Stomach (tissue), 8 donors: ENCODE measurements at regions not wholly inside any gene's neighbourhood (a gene's known extent, or its start where the extent isn't known, plus 50 kb on each side); places are given as distances from the start of the nearest gene placed in this dataset.

ENCODE experiments used
- DNase-seq, 2 donors: peaks; one replicate each; pipeline versions ENCODE4 v3.0.0 to v3.0.0-alpha.2; 2013 to 2019
- H3K27ac ChIP-seq, 5 donors: fragments of 200-600 bp in 4 of 5; sonication (generic) in 4 of 5; one replicate each; pipeline ENCODE4 v1.5.1; 2013 to 2019; ENCODE audit warnings: mild to moderate bottlenecking in 1 of 5, moderate library complexity in 1 of 5
- H3K27me3 ChIP-seq, 3 donors: fragments of 200-600 bp; sonication (generic); one replicate each; pipeline ENCODE4 v1.5.1; 2017 to 2019; ENCODE audit warnings: mixed run types in 1 of 3
- H3K36me3 ChIP-seq, 4 donors: fragments of 200-600 bp; sonication (generic); 1 replicate in 3 of 4; 2 replicates in 1 of 4; pipeline ENCODE4 v1.5.1; 2016 to 2019
- H3K4me1 ChIP-seq, 4 donors: fragments of 200-600 bp; sonication (generic); one replicate each; pipeline ENCODE4 v1.5.1; 2016 to 2019
- H3K4me3 ChIP-seq, 4 donors: fragments of 200-600 bp; sonication (generic) in 3 of 4; one replicate each; pipeline ENCODE4 v1.5.1; 2016 to 2019; ENCODE audit warnings: mild to moderate bottlenecking in 1 of 4
- H3K9me3 ChIP-seq, 4 donors: fragments of 200-600 bp; sonication (generic); one replicate each; pipeline ENCODE4 v1.5.1; 2016 to 2019
- CTCF ChIP-seq, 7 experiments: fragments of 450-650 bp in 4 of 7; fragments of 200-600 bp in 3 of 7; sonication (generic) in 3 of 7; IDR thresholded peaks; one replicate each; pipeline ENCODE4 v1.5.1; 2016 to 2019; ENCODE audit warnings: antibody characterized with exemption in 7 of 7, control low read depth in 2 of 7, mild to moderate bottlenecking in 1 of 7
- EP300 ChIP-seq: sonication (generic); formaldehyde crosslinking; IDR thresholded peaks from one replicate; pipeline ENCODE4 v1.6.1; 2017; ENCODE audit warnings: antibody characterized with exemption
- POLR2A ChIP-seq, 4 donors: fragments of 450-650 bp; IDR thresholded peaks; one replicate each; pipeline ENCODE4 v1.6.1; 2016; ENCODE audit warnings: antibody characterized with exemption in 4 of 4, control low read depth in 2 of 4, mild to moderate bottlenecking in 1 of 4, moderate library complexity in 1 of 4
- POLR2AphosphoS5 ChIP-seq, 3 donors: sonication (generic); formaldehyde crosslinking; IDR thresholded peaks; one replicate each; pipeline ENCODE4 v1.6.1; 2016; ENCODE audit warnings: antibody characterized with exemption in 3 of 3
- WGBS, 5 donors: extraction: QIAGEN DNeasy Blood & Tissue Kit in 3 of 5; methylation state at CpG; one replicate each; pipeline versions ENCODE4 v1.1.5 to v1.1.7; 2013 to 2018; 5-methylcytosine and 5-hydroxymethylcytosine counted together
- intact Hi-C: fragments of 100-400 bp; cut with DNase I; formaldehyde crosslinking; loops from one replicate; pipeline ENCODE4 v1.15.1; 2023; ENCODE audit warnings: low total_unique reads
- donor health status: healthy with polysubstance abuse.
- donor health status: Bipolar disorder and iron deficiency.
- donor health status: healthy.

DNA sequence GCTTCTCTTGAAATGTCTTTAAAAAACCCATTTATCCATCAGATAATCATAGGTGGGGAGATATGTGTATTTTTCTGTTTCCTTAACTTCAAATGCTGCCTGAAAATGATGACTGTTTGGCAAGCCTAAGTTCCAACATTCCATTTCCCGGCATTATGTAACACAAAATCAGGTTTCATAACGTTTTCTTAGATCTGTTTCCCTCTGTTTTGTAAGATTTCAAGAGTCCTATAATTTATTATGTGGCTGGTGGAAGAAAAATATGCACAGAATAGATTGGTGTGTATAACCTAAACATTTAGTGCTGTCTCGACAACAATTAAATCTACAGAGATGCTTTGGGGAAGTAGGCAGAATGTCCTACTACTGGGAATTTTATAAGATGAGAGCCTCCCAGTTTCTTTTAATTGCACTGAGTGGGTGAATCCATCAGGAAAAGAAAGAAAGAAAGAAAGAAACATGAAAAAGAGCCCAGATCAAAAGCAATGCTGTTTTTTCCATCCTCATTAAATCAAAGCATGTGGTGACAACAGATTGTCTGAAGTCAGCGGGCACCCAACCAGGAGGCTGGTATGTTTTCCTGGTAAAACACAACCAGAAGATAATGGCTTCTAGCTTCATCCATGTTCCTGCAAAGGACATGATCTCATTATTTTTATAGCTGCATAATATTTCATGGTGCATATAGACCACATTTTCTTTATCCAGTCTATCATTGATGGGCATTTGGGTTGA is 529.4 kb upstream of the AMELY start:
- no peaks in the 10 kb centered on the region for H3K9me3 ChIP-seq
- TF ChIP-seq CTCF (IDR thresholded peaks at IDR 0.05) (no peak), EP300 (no peak), POLR2AphosphoS5 (IDR thresholded peaks at IDR 0.05) (no peak), POLR2A (IDR thresholded peaks at IDR 0.05) (no peak)
- H3K4me3 ChIP-seq, result no peak overlapping the region
- H3K4me1 ChIP-seq, result no peaks in the 10 kb centered on the region
- no peaks in the 10 kb centered on the region for H3K27me3 ChIP-seq
- intact Hi-C loops, result no loop called here
- no peaks in the 10 kb centered on the region for H3K36me3 ChIP-seq
- 59 to 74% (median 69%) methylated on average over 4 of the region's 4 CpGs; no CpG with 5 or more reads in 2 of the 5 donors for WGBS, 5 donors
- no peak for DNase-seq
- H3K27ac ChIP-seq, result no peak overlapping the region

DNA sequence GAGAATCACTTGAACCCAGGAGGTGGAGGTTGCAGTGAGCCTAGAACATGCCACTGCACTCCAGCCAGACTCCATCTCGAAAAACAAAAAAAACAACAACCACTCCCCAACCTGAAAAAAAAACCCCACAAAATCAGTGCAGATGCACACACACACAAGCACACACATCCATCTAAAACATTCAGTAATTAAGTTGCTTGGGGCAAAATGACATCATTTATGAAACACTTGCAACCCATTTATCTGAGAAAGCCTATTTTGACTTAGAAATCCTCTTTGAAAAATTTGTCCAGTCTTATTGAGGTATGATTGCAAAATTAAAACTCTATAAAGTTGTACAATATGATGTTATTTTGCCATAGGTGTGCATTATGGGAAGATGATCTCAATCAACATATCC is 525.5 kb upstream of the AMELY start:
- Histone ChIP-seq H3K4me3 (no peak overlapping the region), H3K4me1 (no peaks in the 10 kb centered on the region), H3K27me3 (no peaks in the 10 kb centered on the region), H3K27ac (no peak overlapping the region), H3K9me3 (no peaks in the 10 kb centered on the region), H3K36me3 (no peaks in the 10 kb centered on the region)
- intact Hi-C loops, result no loop called here
- WGBS, 5 donors, result 80 to 93% (median 91%) methylated on average over 1 of the region's 1 CpG; no CpG with 5 or more reads in 2 of the 5 donors
- no peak for TF ChIP-seq POLR2AphosphoS5 (IDR thresholded peaks at IDR 0.05)
- no peak for TF ChIP-seq EP300
- TF ChIP-seq POLR2A (IDR thresholded peaks at IDR 0.05), result no peak
- TF ChIP-seq CTCF (IDR thresholded peaks at IDR 0.05), result no peak
- DNase-seq, result no peak

DNA sequence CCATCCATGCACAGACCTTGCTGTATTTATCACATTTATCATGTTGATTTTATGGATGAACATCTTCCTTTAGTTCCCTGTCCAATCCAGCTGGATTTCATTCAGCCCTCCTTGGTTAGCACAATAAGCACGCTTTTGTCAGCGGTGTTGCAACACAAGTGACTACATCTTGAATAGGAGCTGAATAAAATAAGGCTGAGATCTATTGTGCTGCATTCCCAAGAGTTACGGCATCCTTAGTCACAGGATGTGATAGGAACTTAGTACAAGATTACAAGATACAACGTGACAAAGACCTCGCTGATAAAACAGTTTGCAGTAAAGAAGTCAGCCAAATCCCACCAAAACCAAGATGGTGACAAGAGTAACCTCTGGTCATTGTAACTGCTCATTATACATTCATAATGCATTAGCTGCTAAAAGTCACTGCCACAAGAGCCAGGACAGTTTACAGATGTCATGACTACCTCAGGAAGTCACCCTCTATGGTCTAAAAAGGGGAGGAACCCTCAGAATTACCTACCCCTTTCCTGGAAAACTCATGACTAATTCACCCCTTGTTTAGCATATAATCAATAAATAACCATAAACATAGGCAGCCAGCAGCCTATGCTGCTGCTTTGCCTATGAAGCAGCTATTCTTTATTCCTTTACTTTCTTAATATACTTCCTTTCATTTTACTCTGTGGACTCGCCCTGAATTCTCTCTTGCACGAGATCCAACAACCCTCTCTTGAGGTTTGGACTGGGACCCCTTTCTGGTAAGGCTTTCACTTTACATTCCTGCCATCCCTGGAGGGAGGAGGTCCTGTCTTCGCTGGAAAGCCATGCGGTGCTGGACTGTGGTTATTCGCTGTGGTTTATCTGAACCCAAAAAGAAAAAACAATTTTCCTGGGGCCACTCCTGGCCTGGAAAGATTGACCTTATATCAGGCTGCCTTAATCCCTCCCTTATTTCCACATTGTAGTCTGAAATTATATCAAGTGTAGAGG is 522.6 kb upstream of the AMELY start:
- H3K4me1 ChIP-seq, result no peaks in the 10 kb centered on the region
- WGBS, 5 donors, result 83 to 87% (median 84%) methylated on average over 10 of the region's 10 CpGs; no CpG with 5 or more reads in 2 of the 5 donors
- DNase-seq, result no peak
- H3K9me3 ChIP-seq, result no peaks in the 10 kb centered on the region
- no peaks in the 10 kb centered on the region for H3K27me3 ChIP-seq
- no peak for TF ChIP-seq POLR2AphosphoS5 (IDR thresholded peaks at IDR 0.05)
- TF ChIP-seq EP300, result no peak
- no peak for TF ChIP-seq POLR2A (IDR thresholded peaks at IDR 0.05)
- TF ChIP-seq CTCF (IDR thresholded peaks at IDR 0.05), result no peak
- H3K4me3 ChIP-seq, result no peak overlapping the region
- no peak overlapping the region for H3K27ac ChIP-seq
- no peaks in the 10 kb centered on the region for H3K36me3 ChIP-seq
- intact Hi-C loops, result no loop called here

DNA sequence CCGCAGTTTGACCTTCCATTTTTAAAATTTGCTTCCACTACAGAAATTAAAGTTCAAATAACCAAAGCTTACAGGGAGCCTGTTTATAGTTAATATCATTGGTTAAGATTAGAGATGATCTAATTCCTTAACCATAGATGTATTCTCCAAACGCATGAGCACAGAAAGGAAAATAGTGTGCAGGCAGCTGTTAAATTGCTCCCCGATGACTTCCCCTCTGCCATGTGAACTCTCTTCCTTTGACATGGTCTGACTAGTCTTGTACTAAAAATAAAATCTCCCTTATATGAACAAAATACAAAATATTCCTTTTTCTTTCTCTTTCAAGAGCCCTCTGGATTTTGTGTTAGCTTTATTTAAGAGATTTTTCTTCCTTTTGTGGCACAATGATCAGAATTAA is 507.6 kb upstream of the AMELY start:
- no peak overlapping the region for H3K4me3 ChIP-seq
- H3K36me3 ChIP-seq, result no peaks in the 10 kb centered on the region
- H3K27ac ChIP-seq, result no peak overlapping the region
- H3K9me3 ChIP-seq, result no peaks in the 10 kb centered on the region
- H3K4me1 ChIP-seq, result no peaks in the 10 kb centered on the region
- no peaks in the 10 kb centered on the region for H3K27me3 ChIP-seq
- DNase-seq, result no peak
- intact Hi-C loops, result no loop called here
- WGBS, 5 donors, result 82 to 84% (median 82%) methylated on average over 3 of the region's 3 CpGs; no CpG with 5 or more reads in 2 of the 5 donors
- TF ChIP-seq EP300 (no peak), CTCF (IDR thresholded peaks at IDR 0.05) (no peak), POLR2A (IDR thresholded peaks at IDR 0.05) (no peak), POLR2AphosphoS5 (IDR thresholded peaks at IDR 0.05) (no peak)
